HS-5 (cell line): ENCODE measurements at regions not wholly inside any gene's neighbourhood (a gene's known extent, or its start where the extent isn't known, plus 50 kb on each side); places are given as distances from the start of the nearest gene placed in this dataset.
"Not testable (repeated sequence)": the region's sequence is repeated elsewhere in the genome, so short reads cannot be mapped to it uniquely, and the experiment has no call there.

Experiments used
- DNase-seq: peaks from one replicate; pipeline ENCODE4 v3.0.0-alpha.2; 2012; ENCODE audit warnings: low read depth

- DNase-seq: no peak
Measured at GRCh38 chr6:99802396-99803031, 191.5 kb downstream of the MCHR2 start.

- DNase-seq: no peak
Measured at GRCh38 chr6:99808992-99809391, 185.0 kb downstream of the MCHR2 start.

- DNase-seq: no peak
Measured at GRCh38 chr6:99810295-99810694, 183.7 kb downstream of the MCHR2 start.

GRCh38 chr6:99810942-99811620 lies 182.9 kb downstream of the MCHR2 start:
- DNase-seq: no peak

GRCh38 chr6:99811636-99812035 lies 182.4 kb downstream of the MCHR2 start:
- DNase-seq: no peak

GRCh38 chr6:99813565-99813964 lies 180.5 kb downstream of the MCHR2 start:
- DNase-seq: no peak

- DNase-seq: no peak
Measured at GRCh38 chr6:99814230-99814928, 179.6 kb downstream of the MCHR2 start.

GRCh38 chr6:99816795-99817194 lies 177.2 kb downstream of the MCHR2 start:
- DNase-seq: no peak

- no peak for DNase-seq
Measured at GRCh38 chr6:99818161-99818560, 175.9 kb downstream of the MCHR2 start.

- DNase-seq: no peak
Measured at GRCh38 chr6:99819853-99820252, 174.2 kb downstream of the MCHR2 start.

GRCh38 chr6:99821164-99821563 lies 172.9 kb downstream of the MCHR2 start:
- DNase-seq: no peak

GRCh38 chr6:99822741-99823512 lies 171.1 kb downstream of the MCHR2 start:
- DNase-seq: peak; percentile 58

- not testable (repeated sequence) for DNase-seq
Measured at GRCh38 chr6:99823513-99824235, 170.3 kb downstream of the MCHR2 start.

- no peak for DNase-seq
Measured at GRCh38 chr6:99833034-99833433, 161.0 kb downstream of the MCHR2 start.

GRCh38 chr6:99836471-99836870 lies 157.6 kb downstream of the MCHR2 start:
- peak; percentile 38 for DNase-seq

GRCh38 chr6:99838607-99839006 lies 155.4 kb downstream of the MCHR2 start:
- DNase-seq: no peak

GRCh38 chr6:99841297-99841696 lies 152.7 kb downstream of the MCHR2 start:
- DNase-seq: no peak

GRCh38 chr6:99846006-99846405 lies 148.0 kb downstream of the MCHR2 start:
- DNase-seq: no peak

GRCh38 chr6:99850841-99851240 lies 143.2 kb downstream of the MCHR2 start:
- DNase-seq: no peak

GRCh38 chr6:99852031-99852430 lies 142.0 kb downstream of the MCHR2 start:
- DNase-seq: no peak

- no peak for DNase-seq
Measured at GRCh38 chr6:99867026-99867425, 127.0 kb downstream of the MCHR2 start.
